ENCODE measurements at regions not wholly inside any gene's neighbourhood (a gene's known extent, or its start where the extent isn't known, plus 50 kb on each side); places are given as distances from the start of the nearest gene placed in this dataset.

GRCh38 chr2:139359818-139360217, 579.6 kb upstream of the NXPH2 start:
- no peak overlapping the region for H3K4me3 Mint-ChIP-seq
- H3K27ac Mint-ChIP-seq = no peak overlapping the region
- DNase-seq = no peak
- no peak for ATAC-seq
- H3K4me1 Mint-ChIP-seq = no peaks in the 10 kb centered on the region
- no peaks in the 10 kb centered on the region for H3K36me3 Mint-ChIP-seq (ENCODE audit: low read depth)
- no peaks in the 10 kb centered on the region for H3K9me3 ChIP-seq (ENCODE audit: control insufficient read depth, low read length, poor library complexity, severe bottlenecking)
- H3K27me3 Mint-ChIP-seq = no peaks in the 10 kb centered on the region

- ATAC-seq = no peak
- H3K4me3 Mint-ChIP-seq = no peak overlapping the region
- H3K9me3 ChIP-seq (ENCODE audit: control insufficient read depth, low read length, poor library complexity, severe bottlenecking) = no peaks in the 10 kb centered on the region
- DNase-seq = no peak
- no peaks in the 10 kb centered on the region for H3K4me1 Mint-ChIP-seq
- no peak overlapping the region for H3K27ac Mint-ChIP-seq
- H3K36me3 Mint-ChIP-seq (ENCODE audit: low read depth) = no peaks in the 10 kb centered on the region
- H3K27me3 Mint-ChIP-seq = no peaks in the 10 kb centered on the region
Measured at GRCh38 chr2:139357972-139358371, 577.8 kb upstream of the NXPH2 start.

- DNase-seq (no peak), ATAC-seq (no peak)
- Mint-ChIP-seq H3K27me3 (no peaks in the 10 kb centered on the region), H3K4me1 (no peaks in the 10 kb centered on the region), H3K36me3 (ENCODE audit: low read depth) (no peaks in the 10 kb centered on the region), H3K27ac (no peak overlapping the region), H3K4me3 (no peak overlapping the region)
- H3K9me3 ChIP-seq (ENCODE audit: control insufficient read depth, low read length, poor library complexity, severe bottlenecking) = no peaks in the 10 kb centered on the region
Measured at GRCh38 chr2:139354518-139354917, 574.3 kb upstream of the NXPH2 start.

- DNase-seq = no peak
- H3K36me3 Mint-ChIP-seq (ENCODE audit: low read depth) = no peaks in the 10 kb centered on the region
- no peak for ATAC-seq
- H3K4me3 Mint-ChIP-seq = no peak overlapping the region
- H3K4me1 Mint-ChIP-seq = no peaks in the 10 kb centered on the region
- no peaks in the 10 kb centered on the region for H3K9me3 ChIP-seq (ENCODE audit: control insufficient read depth, low read length, poor library complexity, severe bottlenecking)
- H3K27ac Mint-ChIP-seq = no peak overlapping the region
- no peaks in the 10 kb centered on the region for H3K27me3 Mint-ChIP-seq
Measured at GRCh38 chr2:139353874-139354273, 573.7 kb upstream of the NXPH2 start.

GRCh38 chr2:139317259-139317658, 537.1 kb upstream of the NXPH2 start:
- H3K27me3 Mint-ChIP-seq = no peaks in the 10 kb centered on the region
- ATAC-seq (no peak), DNase-seq (no peak)
- no peaks in the 10 kb centered on the region for H3K4me1 Mint-ChIP-seq
- H3K27ac Mint-ChIP-seq = no peak overlapping the region
- H3K9me3 ChIP-seq (ENCODE audit: control insufficient read depth, low read length, poor library complexity, severe bottlenecking) = no peaks in the 10 kb centered on the region
- no peak overlapping the region for H3K4me3 Mint-ChIP-seq
- H3K36me3 Mint-ChIP-seq (ENCODE audit: low read depth) = no peaks in the 10 kb centered on the region

GRCh38 chr2:139314059-139314458, 533.9 kb upstream of the NXPH2 start:
- Mint-ChIP-seq H3K4me3 (no peak overlapping the region), H3K27me3 (no peaks in the 10 kb centered on the region), H3K36me3 (ENCODE audit: low read depth) (no peaks in the 10 kb centered on the region), H3K4me1 (no peaks in the 10 kb centered on the region), H3K27ac (no peak overlapping the region)
- ATAC-seq (no peak), DNase-seq (no peak)
- no peaks in the 10 kb centered on the region for H3K9me3 ChIP-seq (ENCODE audit: control insufficient read depth, low read length, poor library complexity, severe bottlenecking)

- no peak for ATAC-seq
- no peak overlapping the region for H3K4me3 Mint-ChIP-seq
Measured at GRCh38 chr2:139296672-139297209, 516.6 kb upstream of the NXPH2 start.

GRCh38 chr2:139293992-139294548, 513.9 kb upstream of the NXPH2 start:
- Mint-ChIP-seq H3K27ac (no peak overlapping the region), H3K4me3 (no peak overlapping the region), H3K27me3 (no peaks in the 10 kb centered on the region), H3K4me1 (no peaks in the 10 kb centered on the region), H3K36me3 (ENCODE audit: low read depth) (no peaks in the 10 kb centered on the region)
- no peaks in the 10 kb centered on the region for H3K9me3 ChIP-seq (ENCODE audit: control insufficient read depth, low read length, poor library complexity, severe bottlenecking)
- ATAC-seq = no peak
- DNase-seq = no peak

More at GRCh38 chr2:139296672-139297209, 516.6 kb upstream of the NXPH2 start:
- Mint-ChIP-seq H3K27me3 (no peaks in the 10 kb centered on the region), H3K27ac (no peak overlapping the region), H3K4me1 (no peaks in the 10 kb centered on the region), H3K36me3 (ENCODE audit: low read depth) (no peaks in the 10 kb centered on the region)
- no peaks in the 10 kb centered on the region for H3K9me3 ChIP-seq (ENCODE audit: control insufficient read depth, low read length, poor library complexity, severe bottlenecking)
- no peak for DNase-seq

- H3K4me1 Mint-ChIP-seq = no peaks in the 10 kb centered on the region
- H3K4me3 Mint-ChIP-seq = no peak overlapping the region
- no peaks in the 10 kb centered on the region for H3K27me3 Mint-ChIP-seq
- ATAC-seq (no peak), DNase-seq (no peak)
- H3K27ac Mint-ChIP-seq = no peak overlapping the region
- no peaks in the 10 kb centered on the region for H3K9me3 ChIP-seq (ENCODE audit: control insufficient read depth, low read length, poor library complexity, severe bottlenecking)
- H3K36me3 Mint-ChIP-seq (ENCODE audit: low read depth) = no peaks in the 10 kb centered on the region
Measured at GRCh38 chr2:139281124-139281523, 500.9 kb upstream of the NXPH2 start.

GRCh38 chr2:139271879-139272278, 491.7 kb upstream of the NXPH2 start:
- Mint-ChIP-seq H3K27ac (no peak overlapping the region), H3K4me3 (no peak overlapping the region), H3K27me3 (no peaks in the 10 kb centered on the region), H3K4me1 (no peaks in the 10 kb centered on the region), H3K36me3 (ENCODE audit: low read depth) (no peaks in the 10 kb centered on the region)
- H3K9me3 ChIP-seq (ENCODE audit: control insufficient read depth, low read length, poor library complexity, severe bottlenecking) = no peaks in the 10 kb centered on the region
- no peak for DNase-seq
- ATAC-seq = no peak

GRCh38 chr2:139271149-139271548, 491.0 kb upstream of the NXPH2 start:
- ATAC-seq (no peak), DNase-seq (no peak)
- H3K4me3 Mint-ChIP-seq = no peak overlapping the region
- H3K9me3 ChIP-seq (ENCODE audit: control insufficient read depth, low read length, poor library complexity, severe bottlenecking) = no peaks in the 10 kb centered on the region
- no peak overlapping the region for H3K27ac Mint-ChIP-seq
- no peaks in the 10 kb centered on the region for H3K4me1 Mint-ChIP-seq
- H3K36me3 Mint-ChIP-seq (ENCODE audit: low read depth) = no peaks in the 10 kb centered on the region
- no peaks in the 10 kb centered on the region for H3K27me3 Mint-ChIP-seq

- no peaks in the 10 kb centered on the region for H3K9me3 ChIP-seq (ENCODE audit: control insufficient read depth, low read length, poor library complexity, severe bottlenecking)
- Mint-ChIP-seq H3K4me3 (no peak overlapping the region), H3K36me3 (ENCODE audit: low read depth) (no peaks in the 10 kb centered on the region), H3K4me1 (no peaks in the 10 kb centered on the region), H3K27ac (no peak overlapping the region), H3K27me3 (no peaks in the 10 kb centered on the region)
- ATAC-seq (no peak), DNase-seq (no peak)
Measured at GRCh38 chr2:139260052-139260430, 479.9 kb upstream of the NXPH2 start.

GRCh38 chr2:139259422-139260051, 479.3 kb upstream of the NXPH2 start:
- DNase-seq = no peak
- Mint-ChIP-seq H3K4me1 (no peaks in the 10 kb centered on the region), H3K4me3 (no peak overlapping the region), H3K27ac (no peak overlapping the region), H3K36me3 (ENCODE audit: low read depth) (no peaks in the 10 kb centered on the region), H3K27me3 (no peaks in the 10 kb centered on the region)
- ATAC-seq = no peak
- H3K9me3 ChIP-seq (ENCODE audit: control insufficient read depth, low read length, poor library complexity, severe bottlenecking) = no peaks in the 10 kb centered on the region

- H3K36me3 Mint-ChIP-seq (ENCODE audit: low read depth) = no peaks in the 10 kb centered on the region
- DNase-seq (no peak), ATAC-seq (no peak)
- no peak overlapping the region for H3K4me3 Mint-ChIP-seq
- H3K27me3 Mint-ChIP-seq = no peaks in the 10 kb centered on the region
- H3K27ac Mint-ChIP-seq = no peak overlapping the region
- no peaks in the 10 kb centered on the region for H3K4me1 Mint-ChIP-seq
- H3K9me3 ChIP-seq (ENCODE audit: control insufficient read depth, low read length, poor library complexity, severe bottlenecking) = no peaks in the 10 kb centered on the region
Measured at GRCh38 chr2:139241286-139241685, 461.1 kb upstream of the NXPH2 start.

Data from T-helper 17 cell (primary cell).